ENCODE measurements at regions not wholly inside any gene's neighbourhood (a gene's known extent, or its start where the extent isn't known, plus 50 kb on each side); places are given as distances from the start of the nearest gene placed in this dataset.

GRCh38 chr6:119673741-119674140 lies 324.2 kb upstream of the MAN1A1 start:
- TF ChIP-seq CTCF (conservative IDR thresholded peaks at IDR 0.05; ENCODE audit: low read depth, low read length) (no peak), MAZ (IDR thresholded peaks at IDR 0.05; ENCODE audit: borderline replicate concordance, low read depth, low read length) (no peak), POLR2A (IDR thresholded peaks at IDR 0.05; ENCODE audit: low read depth, low read length) (no peak), FOS (IDR thresholded peaks at IDR 0.05; ENCODE audit: low read depth, low read length) (no peak), MAFK (IDR thresholded peaks at IDR 0.05; ENCODE audit: low read depth, low read length) (no peak), CEBPB (IDR thresholded peaks at IDR 0.05; ENCODE audit: low read depth, low read length) (no peak), RAD21 (IDR thresholded peaks at IDR 0.05; ENCODE audit: low read length) (no peak)

Data from IMR-90 (cell line).